ENCODE measurements at regions not wholly inside any gene's neighbourhood (a gene's known extent, or its start where the extent isn't known, plus 50 kb on each side); places are given as distances from the start of the nearest gene placed in this dataset.

DNA sequence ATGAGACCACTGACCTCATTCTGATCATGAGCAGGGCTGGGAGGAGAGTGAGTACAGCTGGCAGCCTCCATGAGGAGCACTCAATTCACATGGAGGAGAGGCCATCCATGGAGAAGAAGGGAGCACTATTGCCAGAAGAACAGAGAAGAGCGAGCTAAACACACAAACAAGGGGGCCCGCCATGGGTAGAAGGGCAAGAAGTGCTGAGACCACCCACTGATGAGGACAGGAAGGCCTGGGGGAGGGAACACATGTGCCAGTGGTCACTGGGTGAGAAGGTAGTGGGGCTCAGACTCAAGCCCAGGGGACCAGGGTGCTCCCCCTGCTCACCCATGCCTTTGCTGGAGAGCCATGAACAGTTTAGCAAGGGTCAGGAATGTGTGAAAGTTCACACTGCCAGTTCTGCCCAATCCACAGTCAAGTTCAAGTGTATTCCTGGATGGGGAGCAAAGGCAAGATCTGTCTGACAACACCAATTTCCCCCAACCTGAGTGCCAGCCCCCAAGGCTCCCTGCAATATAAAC, 57.7 kb downstream of the TTC32 start:
- Histone ChIP-seq H2BK12ac (ENCODE audit: insufficient read length, low read depth, low read length) (no peak overlapping the region), H4K5ac (ENCODE audit: insufficient read length, low read depth, low read length) (no peak overlapping the region), H3K79me2 (ENCODE audit: insufficient read depth, low read length) (no peaks in the 10 kb centered on the region), H3K79me1 (ENCODE audit: insufficient read depth, low read depth, low read length, poor library complexity, severe bottlenecking) (no peaks in the 10 kb centered on the region), H3K23ac (ENCODE audit: insufficient read length, low read depth, low read length) (no peak overlapping the region), H2AK5ac (ENCODE audit: insufficient read length, low read length) (no peak overlapping the region), H3K18ac (ENCODE audit: insufficient read length, low read depth, low read length) (no peak overlapping the region), H4K91ac (ENCODE audit: insufficient read length, low read depth, low read length) (no peak overlapping the region), H3K9me3 (ENCODE audit: control insufficient read depth, low read depth, low read length) (no peaks in the 10 kb centered on the region), H2BK5ac (ENCODE audit: insufficient read length, low read length) (no peak overlapping the region), H4K8ac (replicated peaks; ENCODE audit: insufficient read length, low read depth, low read length) (no peak overlapping the region), H3K14ac (ENCODE audit: insufficient read depth, low read length) (no peak overlapping the region), H2AFZ (ENCODE audit: low read length) (no peak overlapping the region), H3K4ac (ENCODE audit: low read depth, low read length) (no peak overlapping the region), H3K27ac (ENCODE audit: insufficient read length, low read depth, low read length) (no peak overlapping the region), H2BK20ac (ENCODE audit: low read depth, low read length, poor library complexity, severe bottlenecking) (no peak overlapping the region), H3T11ph (ENCODE audit: low read length) (no peak overlapping the region), H3K4me2 (ENCODE audit: insufficient read depth, insufficient read length, low read length) (no peak overlapping the region), H4K20me1 (ENCODE audit: control insufficient read depth, insufficient read depth, insufficient read length) (no peaks in the 10 kb centered on the region), H2BK15ac (ENCODE audit: low read depth, low read length) (no peak overlapping the region), H3K23me2 (ENCODE audit: insufficient read length, low read depth, low read length, poor library complexity, severe bottlenecking) (no peaks in the 10 kb centered on the region), H2BK120ac (ENCODE audit: low read depth, low read length, poor library complexity, severe bottlenecking) (no peak overlapping the region), H3K9ac (ENCODE audit: extremely low read depth, insufficient read length, low read length) (no peak overlapping the region), H3K56ac (ENCODE audit: insufficient read length, low read depth, low read length) (no peak overlapping the region), H3K27me3 (ENCODE audit: insufficient read depth, low read length) (no peaks in the 10 kb centered on the region), H3K4me1 (ENCODE audit: insufficient read depth, low read length) (no peaks in the 10 kb centered on the region)
- Mint-ChIP-seq H3K27me3 (ENCODE audit: low read depth) (peaks cover 11% of the 10 kb centered on the region), H3K36me3 (ENCODE audit: insufficient read depth in 1 of 3, low read depth in 3 of 3) (no peaks in the 10 kb centered on the region), H3K4me1 (no peaks in the 10 kb centered on the region), H3K9me3 (peaks cover 0 to 5% of the 10 kb centered on the region in 2 experiments; a peak in 1 of 5 replicates), H3K4me3 (no peak overlapping the region), H3K27ac (no peak overlapping the region)
- no peak for TF ChIP-seq CTCF (conservative IDR thresholded peaks at IDR 0.05)
- no peak for DNase-seq
- WGBS (ENCODE audit: extremely low coverage, insufficient read length, low lambda C conversion rate) = no CpG with 5 or more reads among the region's 2 CpGs

Data from H9 (cell line).